Endothelial cell of umbilical vein (primary cell): ENCODE measurements at regions not wholly inside any gene's neighbourhood (a gene's known extent, or its start where the extent isn't known, plus 50 kb on each side); places are given as distances from the start of the nearest gene placed in this dataset.

Source experiments
- MYC ChIP-seq: IDR thresholded peaks from one replicate; pipeline ENCODE4 v1.6.1; 2011; ENCODE audit warnings: mild to moderate bottlenecking, low read depth, low read length
- POLR2A ChIP-seq: IDR thresholded peaks from 2 replicates; pipeline ENCODE4 v1.6.1; 2012; ENCODE audit warnings: low read depth, mild to moderate bottlenecking, control low read depth, low read length
- POLR2AphosphoS5 ChIP-seq: IDR thresholded peaks from 2 replicates; pipeline ENCODE4 v1.6.1; 2012; ENCODE audit warnings: low read depth, mild to moderate bottlenecking, control low read depth, low read length, moderate library complexity; ENCODE audit not compliant: insufficient read depth
- TF ChIP-seq, protein P1 (sequence below), 2 donors: IDR thresholded peaks; 1 replicate in 1 of 2; 2 replicates in 1 of 2; pipeline ENCODE4 v1.5.1; 2011; ENCODE audit warnings: low read length in 2 of 2, mild to moderate bottlenecking in 2 of 2, moderate library complexity in 2 of 2, control low read depth in 1 of 2, inconsistent platforms in 1 of 2, low read depth in 1 of 2; ENCODE audit not compliant: insufficient read depth in 1 of 2; ENCODE audit errors: extremely low read depth in 1 of 2
- TF ChIP-seq, protein P2 (sequence below): IDR thresholded peaks from 2 replicates; pipeline ENCODE4 v1.6.1; 2011; ENCODE audit not compliant: insufficient read depth, insufficient read length

DNA sequence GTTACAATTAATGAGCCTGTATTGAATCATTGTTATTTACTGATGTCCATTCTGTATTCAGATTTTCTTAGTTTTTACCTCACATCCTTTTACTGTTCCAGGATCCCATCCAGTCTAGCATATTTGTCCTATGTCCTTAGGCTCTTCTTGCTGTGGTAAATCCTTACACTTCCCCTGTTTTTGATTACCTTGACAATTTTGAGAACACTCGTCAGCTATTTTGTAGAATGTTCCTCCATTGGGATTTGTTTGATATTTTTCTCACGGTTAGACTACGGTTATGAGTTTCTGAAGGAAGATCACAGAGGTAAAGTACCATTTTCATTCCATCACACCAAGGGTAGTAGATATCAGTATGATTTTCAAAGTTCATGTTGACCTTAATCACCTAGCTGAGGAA lies 202.3 kb downstream of the AKAIN1 start:
- TF ChIP-seq, protein P1, sequence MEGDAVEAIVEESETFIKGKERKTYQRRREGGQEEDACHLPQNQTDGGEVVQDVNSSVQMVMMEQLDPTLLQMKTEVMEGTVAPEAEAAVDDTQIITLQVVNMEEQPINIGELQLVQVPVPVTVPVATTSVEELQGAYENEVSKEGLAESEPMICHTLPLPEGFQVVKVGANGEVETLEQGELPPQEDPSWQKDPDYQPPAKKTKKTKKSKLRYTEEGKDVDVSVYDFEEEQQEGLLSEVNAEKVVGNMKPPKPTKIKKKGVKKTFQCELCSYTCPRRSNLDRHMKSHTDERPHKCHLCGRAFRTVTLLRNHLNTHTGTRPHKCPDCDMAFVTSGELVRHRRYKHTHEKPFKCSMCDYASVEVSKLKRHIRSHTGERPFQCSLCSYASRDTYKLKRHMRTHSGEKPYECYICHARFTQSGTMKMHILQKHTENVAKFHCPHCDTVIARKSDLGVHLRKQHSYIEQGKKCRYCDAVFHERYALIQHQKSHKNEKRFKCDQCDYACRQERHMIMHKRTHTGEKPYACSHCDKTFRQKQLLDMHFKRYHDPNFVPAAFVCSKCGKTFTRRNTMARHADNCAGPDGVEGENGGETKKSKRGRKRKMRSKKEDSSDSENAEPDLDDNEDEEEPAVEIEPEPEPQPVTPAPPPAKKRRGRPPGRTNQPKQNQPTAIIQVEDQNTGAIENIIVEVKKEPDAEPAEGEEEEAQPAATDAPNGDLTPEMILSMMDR (IDR thresholded peaks at IDR 0.05; ENCODE audit: extremely low read depth in 1 of 2, insufficient read depth in 1 of 2, low read depth in 1 of 2, low read length in 2 of 2): no peak
- TF ChIP-seq POLR2A: no peak
- TF ChIP-seq POLR2AphosphoS5: no peak
- TF ChIP-seq MYC: no peak
- TF ChIP-seq, protein P2, sequence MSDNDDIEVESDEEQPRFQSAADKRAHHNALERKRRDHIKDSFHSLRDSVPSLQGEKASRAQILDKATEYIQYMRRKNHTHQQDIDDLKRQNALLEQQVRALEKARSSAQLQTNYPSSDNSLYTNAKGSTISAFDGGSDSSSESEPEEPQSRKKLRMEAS: no peak
